ENCODE measurements at regions not wholly inside any gene's neighbourhood (a gene's known extent, or its start where the extent isn't known, plus 50 kb on each side); places are given as distances from the start of the nearest gene placed in this dataset.

DNA sequence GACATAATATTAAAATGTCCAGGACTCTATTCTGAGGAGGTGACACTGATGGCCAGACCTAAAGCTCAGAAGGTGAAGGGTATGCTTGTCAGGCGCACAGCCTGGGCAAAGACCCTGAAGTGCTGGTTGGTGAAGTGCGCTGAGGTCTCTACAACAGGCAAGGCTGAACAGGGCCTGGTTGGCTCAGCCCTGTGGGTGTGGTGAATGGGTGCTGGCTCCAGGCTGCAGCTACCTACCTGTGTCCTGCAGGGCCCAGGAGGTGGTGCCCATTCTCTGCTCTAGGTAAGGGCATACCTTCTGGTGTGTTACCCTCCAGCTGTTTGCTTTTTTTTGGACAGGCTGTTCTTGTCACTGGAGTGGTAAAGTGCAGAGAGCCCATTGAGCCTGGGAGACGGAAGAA, 85.1 kb downstream of the RAMP3 start:
- TF ChIP-seq, protein P1, sequence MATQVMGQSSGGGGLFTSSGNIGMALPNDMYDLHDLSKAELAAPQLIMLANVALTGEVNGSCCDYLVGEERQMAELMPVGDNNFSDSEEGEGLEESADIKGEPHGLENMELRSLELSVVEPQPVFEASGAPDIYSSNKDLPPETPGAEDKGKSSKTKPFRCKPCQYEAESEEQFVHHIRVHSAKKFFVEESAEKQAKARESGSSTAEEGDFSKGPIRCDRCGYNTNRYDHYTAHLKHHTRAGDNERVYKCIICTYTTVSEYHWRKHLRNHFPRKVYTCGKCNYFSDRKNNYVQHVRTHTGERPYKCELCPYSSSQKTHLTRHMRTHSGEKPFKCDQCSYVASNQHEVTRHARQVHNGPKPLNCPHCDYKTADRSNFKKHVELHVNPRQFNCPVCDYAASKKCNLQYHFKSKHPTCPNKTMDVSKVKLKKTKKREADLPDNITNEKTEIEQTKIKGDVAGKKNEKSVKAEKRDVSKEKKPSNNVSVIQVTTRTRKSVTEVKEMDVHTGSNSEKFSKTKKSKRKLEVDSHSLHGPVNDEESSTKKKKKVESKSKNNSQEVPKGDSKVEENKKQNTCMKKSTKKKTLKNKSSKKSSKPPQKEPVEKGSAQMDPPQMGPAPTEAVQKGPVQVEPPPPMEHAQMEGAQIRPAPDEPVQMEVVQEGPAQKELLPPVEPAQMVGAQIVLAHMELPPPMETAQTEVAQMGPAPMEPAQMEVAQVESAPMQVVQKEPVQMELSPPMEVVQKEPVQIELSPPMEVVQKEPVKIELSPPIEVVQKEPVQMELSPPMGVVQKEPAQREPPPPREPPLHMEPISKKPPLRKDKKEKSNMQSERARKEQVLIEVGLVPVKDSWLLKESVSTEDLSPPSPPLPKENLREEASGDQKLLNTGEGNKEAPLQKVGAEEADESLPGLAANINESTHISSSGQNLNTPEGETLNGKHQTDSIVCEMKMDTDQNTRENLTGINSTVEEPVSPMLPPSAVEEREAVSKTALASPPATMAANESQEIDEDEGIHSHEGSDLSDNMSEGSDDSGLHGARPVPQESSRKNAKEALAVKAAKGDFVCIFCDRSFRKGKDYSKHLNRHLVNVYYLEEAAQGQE (IDR thresholded peaks at IDR 0.05; ENCODE audit: borderline replicate concordance): no peak
- TF ChIP-seq, protein P2, sequence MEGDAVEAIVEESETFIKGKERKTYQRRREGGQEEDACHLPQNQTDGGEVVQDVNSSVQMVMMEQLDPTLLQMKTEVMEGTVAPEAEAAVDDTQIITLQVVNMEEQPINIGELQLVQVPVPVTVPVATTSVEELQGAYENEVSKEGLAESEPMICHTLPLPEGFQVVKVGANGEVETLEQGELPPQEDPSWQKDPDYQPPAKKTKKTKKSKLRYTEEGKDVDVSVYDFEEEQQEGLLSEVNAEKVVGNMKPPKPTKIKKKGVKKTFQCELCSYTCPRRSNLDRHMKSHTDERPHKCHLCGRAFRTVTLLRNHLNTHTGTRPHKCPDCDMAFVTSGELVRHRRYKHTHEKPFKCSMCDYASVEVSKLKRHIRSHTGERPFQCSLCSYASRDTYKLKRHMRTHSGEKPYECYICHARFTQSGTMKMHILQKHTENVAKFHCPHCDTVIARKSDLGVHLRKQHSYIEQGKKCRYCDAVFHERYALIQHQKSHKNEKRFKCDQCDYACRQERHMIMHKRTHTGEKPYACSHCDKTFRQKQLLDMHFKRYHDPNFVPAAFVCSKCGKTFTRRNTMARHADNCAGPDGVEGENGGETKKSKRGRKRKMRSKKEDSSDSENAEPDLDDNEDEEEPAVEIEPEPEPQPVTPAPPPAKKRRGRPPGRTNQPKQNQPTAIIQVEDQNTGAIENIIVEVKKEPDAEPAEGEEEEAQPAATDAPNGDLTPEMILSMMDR (IDR thresholded peaks at IDR 0.05; ENCODE audit: poor library complexity, severe bottlenecking): no peak

All from neural cell (in vitro differentiated cells).